ENCODE measurements at regions not wholly inside any gene's neighbourhood (a gene's known extent, or its start where the extent isn't known, plus 50 kb on each side); places are given as distances from the start of the nearest gene placed in this dataset.

DNA sequence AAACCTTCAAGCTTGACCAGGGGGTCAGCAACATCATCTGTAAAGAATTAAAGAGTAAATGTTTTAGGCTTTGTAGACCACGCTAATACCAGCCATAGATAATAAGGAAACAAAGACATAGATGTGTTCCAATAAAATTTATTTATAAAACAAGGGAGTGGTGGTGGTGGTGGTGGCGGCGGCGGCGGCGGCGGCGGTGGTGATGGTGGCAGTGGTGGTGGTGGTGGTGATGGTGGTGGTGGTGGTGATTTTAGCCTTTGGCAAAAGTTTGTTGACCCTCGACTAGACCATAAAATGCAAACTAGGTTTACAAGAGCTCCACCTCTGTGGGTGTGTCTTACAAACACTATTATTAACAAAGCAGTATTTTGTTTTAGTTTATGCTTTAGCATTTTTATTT lies 222.3 kb upstream of the SPOCK3 start:
- H3K4me2 ChIP-seq (ENCODE audit: low read length): no peak overlapping the region
- no peaks in the 10 kb centered on the region for H3K27me3 ChIP-seq (ENCODE audit: insufficient read depth, low read length)
- H3K4me3 ChIP-seq (ENCODE audit: insufficient read depth, low read depth, low read length): no peak overlapping the region
- H4K20me1 ChIP-seq (ENCODE audit: insufficient read depth, low read length): no peaks in the 10 kb centered on the region
- H3K9me3 Mint-ChIP-seq (ENCODE audit: unreplicated experiment): no peaks in the 10 kb centered on the region
- FAIRE-seq (no peak), DNase-seq (ENCODE audit: low read depth) (no peak)
- no peaks in the 10 kb centered on the region for H3K36me3 Mint-ChIP-seq (ENCODE audit: low read depth, unreplicated experiment)
- H3K27ac Mint-ChIP-seq (ENCODE audit: unreplicated experiment): no peak overlapping the region
- TF ChIP-seq, protein P1, sequence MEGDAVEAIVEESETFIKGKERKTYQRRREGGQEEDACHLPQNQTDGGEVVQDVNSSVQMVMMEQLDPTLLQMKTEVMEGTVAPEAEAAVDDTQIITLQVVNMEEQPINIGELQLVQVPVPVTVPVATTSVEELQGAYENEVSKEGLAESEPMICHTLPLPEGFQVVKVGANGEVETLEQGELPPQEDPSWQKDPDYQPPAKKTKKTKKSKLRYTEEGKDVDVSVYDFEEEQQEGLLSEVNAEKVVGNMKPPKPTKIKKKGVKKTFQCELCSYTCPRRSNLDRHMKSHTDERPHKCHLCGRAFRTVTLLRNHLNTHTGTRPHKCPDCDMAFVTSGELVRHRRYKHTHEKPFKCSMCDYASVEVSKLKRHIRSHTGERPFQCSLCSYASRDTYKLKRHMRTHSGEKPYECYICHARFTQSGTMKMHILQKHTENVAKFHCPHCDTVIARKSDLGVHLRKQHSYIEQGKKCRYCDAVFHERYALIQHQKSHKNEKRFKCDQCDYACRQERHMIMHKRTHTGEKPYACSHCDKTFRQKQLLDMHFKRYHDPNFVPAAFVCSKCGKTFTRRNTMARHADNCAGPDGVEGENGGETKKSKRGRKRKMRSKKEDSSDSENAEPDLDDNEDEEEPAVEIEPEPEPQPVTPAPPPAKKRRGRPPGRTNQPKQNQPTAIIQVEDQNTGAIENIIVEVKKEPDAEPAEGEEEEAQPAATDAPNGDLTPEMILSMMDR (IDR thresholded peaks at IDR 0.05; ENCODE audit: insufficient read depth, low read depth, low read length): no peak
- TF ChIP-seq EZH2 (IDR thresholded peaks at IDR 0.05; ENCODE audit: insufficient read depth, low read length): no peak
- no peak overlapping the region for H2AFZ ChIP-seq (ENCODE audit: low read depth, low read length)
- no peaks in the 10 kb centered on the region for H3K79me2 ChIP-seq (ENCODE audit: insufficient read depth, low read length)
- H3K36me3 ChIP-seq (ENCODE audit: insufficient read depth, low read length): no peaks in the 10 kb centered on the region
- H3K4me1 Mint-ChIP-seq (ENCODE audit: low read depth, unreplicated experiment): peaks cover 2% of the 10 kb centered on the region
- no peaks in the 10 kb centered on the region for H3K4me1 ChIP-seq (ENCODE audit: insufficient read depth, low read length)
- H3K27me3 Mint-ChIP-seq (ENCODE audit: low read depth, unreplicated experiment): no peaks in the 10 kb centered on the region
- H3K9me3 ChIP-seq (ENCODE audit: insufficient read depth, low read depth, low read length): no peaks in the 10 kb centered on the region
- H3K4me3 Mint-ChIP-seq (ENCODE audit: unreplicated experiment): no peak overlapping the region
- H3K9ac ChIP-seq (ENCODE audit: low read length): no peak overlapping the region
- no peak overlapping the region for H3K27ac ChIP-seq (ENCODE audit: low read depth, low read length)

DNA sequence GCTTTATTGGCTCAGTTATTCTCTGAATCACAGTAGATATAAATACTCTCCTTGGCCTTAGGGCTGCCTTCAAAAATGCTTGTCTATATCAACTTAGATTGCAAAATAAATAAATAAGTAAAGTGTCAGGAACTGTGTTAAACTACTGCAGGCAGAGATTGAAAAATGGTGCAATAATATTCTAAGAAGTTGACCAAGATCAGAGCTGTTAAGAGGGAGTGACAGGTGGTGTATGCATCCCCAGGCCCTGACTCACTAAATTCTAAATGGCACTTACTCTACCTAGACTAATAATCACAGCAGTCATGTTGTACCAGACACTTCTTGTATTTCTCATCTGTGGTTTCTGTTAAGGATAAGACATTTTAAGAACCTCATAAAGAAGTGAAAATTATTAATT lies 235.1 kb upstream of the SPOCK3 start:
- no peaks in the 10 kb centered on the region for H3K27me3 ChIP-seq (ENCODE audit: insufficient read depth, low read length)
- H3K4me1 ChIP-seq (ENCODE audit: insufficient read depth, low read length): no peaks in the 10 kb centered on the region
- no peaks in the 10 kb centered on the region for H4K20me1 ChIP-seq (ENCODE audit: insufficient read depth, low read length)
- H3K27me3 Mint-ChIP-seq (ENCODE audit: low read depth, unreplicated experiment): no peaks in the 10 kb centered on the region
- H3K4me3 ChIP-seq (ENCODE audit: insufficient read depth, low read depth, low read length): no peak overlapping the region
- H3K36me3 Mint-ChIP-seq (ENCODE audit: low read depth, unreplicated experiment): no peaks in the 10 kb centered on the region
- no peak overlapping the region for H3K27ac Mint-ChIP-seq (ENCODE audit: unreplicated experiment)
- H3K9ac ChIP-seq (ENCODE audit: low read length): no peak overlapping the region
- no peaks in the 10 kb centered on the region for H3K9me3 ChIP-seq (ENCODE audit: insufficient read depth, low read depth, low read length)
- H3K4me3 Mint-ChIP-seq (ENCODE audit: unreplicated experiment): no peak overlapping the region
- no peak for DNase-seq (ENCODE audit: low read depth)
- H3K9me3 Mint-ChIP-seq (ENCODE audit: unreplicated experiment): no peaks in the 10 kb centered on the region
- FAIRE-seq: no peak
- no peaks in the 10 kb centered on the region for H3K79me2 ChIP-seq (ENCODE audit: insufficient read depth, low read length)
- H3K36me3 ChIP-seq (ENCODE audit: insufficient read depth, low read length): no peaks in the 10 kb centered on the region
- H3K4me2 ChIP-seq (ENCODE audit: low read length): no peak overlapping the region
- H2AFZ ChIP-seq (ENCODE audit: low read depth, low read length): no peak overlapping the region
- no peaks in the 10 kb centered on the region for H3K4me1 Mint-ChIP-seq (ENCODE audit: low read depth, unreplicated experiment)
- no peak overlapping the region for H3K27ac ChIP-seq (ENCODE audit: low read depth, low read length)
- TF ChIP-seq, protein P1 (IDR thresholded peaks at IDR 0.05; ENCODE audit: insufficient read depth, low read depth, low read length): no peak
- no peak for TF ChIP-seq EZH2 (IDR thresholded peaks at IDR 0.05; ENCODE audit: insufficient read depth, low read length)

DNA sequence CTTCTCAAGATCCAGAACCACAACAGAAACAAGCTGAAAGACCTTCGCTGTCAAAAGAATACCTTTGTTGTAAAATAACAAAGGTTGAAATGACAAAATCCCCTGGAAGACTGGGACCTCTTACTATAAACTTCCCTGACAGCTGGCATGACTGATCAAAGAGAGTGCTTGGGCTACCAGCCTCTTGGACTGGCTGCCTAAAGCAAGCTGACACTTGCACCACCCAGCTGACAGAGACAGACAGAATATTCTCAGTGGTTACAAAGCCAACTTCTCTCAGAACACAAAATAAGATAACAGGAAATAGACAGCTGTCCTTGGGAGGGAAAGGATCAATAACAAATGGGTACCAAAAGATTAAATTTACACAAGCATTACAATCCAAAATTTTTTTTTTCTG lies 241.7 kb upstream of the SPOCK3 start:
- no peak overlapping the region for H3K9ac ChIP-seq (ENCODE audit: low read length)
- H3K9me3 Mint-ChIP-seq (ENCODE audit: unreplicated experiment): no peaks in the 10 kb centered on the region
- no peak overlapping the region for H3K4me3 Mint-ChIP-seq (ENCODE audit: unreplicated experiment)
- no peaks in the 10 kb centered on the region for H3K36me3 Mint-ChIP-seq (ENCODE audit: low read depth, unreplicated experiment)
- no peak overlapping the region for H3K27ac Mint-ChIP-seq (ENCODE audit: unreplicated experiment)
- no peak for FAIRE-seq
- no peak for DNase-seq (ENCODE audit: low read depth)
- no peaks in the 10 kb centered on the region for H3K4me1 ChIP-seq (ENCODE audit: insufficient read depth, low read length)
- H3K36me3 ChIP-seq (ENCODE audit: insufficient read depth, low read length): no peaks in the 10 kb centered on the region
- H2AFZ ChIP-seq (ENCODE audit: low read depth, low read length): no peak overlapping the region
- no peaks in the 10 kb centered on the region for H3K9me3 ChIP-seq (ENCODE audit: insufficient read depth, low read depth, low read length)
- H3K4me3 ChIP-seq (ENCODE audit: insufficient read depth, low read depth, low read length): no peak overlapping the region
- H3K4me2 ChIP-seq (ENCODE audit: low read length): no peak overlapping the region
- H3K27me3 Mint-ChIP-seq (ENCODE audit: low read depth, unreplicated experiment): no peaks in the 10 kb centered on the region
- no peak overlapping the region for H3K27ac ChIP-seq (ENCODE audit: low read depth, low read length)
- H3K79me2 ChIP-seq (ENCODE audit: insufficient read depth, low read length): no peaks in the 10 kb centered on the region
- TF ChIP-seq EZH2 (IDR thresholded peaks at IDR 0.05; ENCODE audit: insufficient read depth, low read length): no peak
- TF ChIP-seq, protein P1 (IDR thresholded peaks at IDR 0.05; ENCODE audit: insufficient read depth, low read depth, low read length): no peak
- H3K4me1 Mint-ChIP-seq (ENCODE audit: low read depth, unreplicated experiment): peaks cover 6% of the 10 kb centered on the region
- no peaks in the 10 kb centered on the region for H4K20me1 ChIP-seq (ENCODE audit: insufficient read depth, low read length)
- no peaks in the 10 kb centered on the region for H3K27me3 ChIP-seq (ENCODE audit: insufficient read depth, low read length)

Measured in astrocyte (in vitro differentiated cells and primary cell).